Smooth muscle cell (in vitro differentiated cells): ENCODE measurements at regions not wholly inside any gene's neighbourhood (a gene's known extent, or its start where the extent isn't known, plus 50 kb on each side); places are given as distances from the start of the nearest gene placed in this dataset. TPM values are rescaled to one million over a fixed set of nuclear protein-coding genes. Genes with fewer than 3 reads are reported as not detected.

Experiments used
- DNase-seq: peaks from one replicate; lab custom pipeline; 2025; ENCODE audit not compliant: unreplicated experiment; lab: John Stamatoyannopoulos, UW
- H2AFZ ChIP-seq: fragments of 200-600 bp; sonication (generic); 2 replicates; pipeline ENCODE4 v1.6.0; 2016; ENCODE audit warnings: antibody characterized with exemption, low read depth, mild to moderate bottlenecking
- H3F3A ChIP-seq: fragments of 200-600 bp; sonication (generic); 2 replicates; pipeline ENCODE4 v1.6.0; 2017; ENCODE audit warnings: antibody characterized with exemption, low read depth
- H3K27ac ChIP-seq: fragments of 200-600 bp; sonication (generic); 2 replicates; pipeline ENCODE4 v1.5.1; 2016; ENCODE audit warnings: low read depth, mild to moderate bottlenecking
- H3K27me3 ChIP-seq: fragments of 200-600 bp; sonication (generic); 2 replicates; pipeline ENCODE4 v1.6.1; 2016; ENCODE audit warnings: low read depth, mild to moderate bottlenecking
- H3K36me3 ChIP-seq: fragments of 200-600 bp; sonication (generic); 2 replicates; pipeline ENCODE4 v1.5.1; 2016; ENCODE audit warnings: low read depth
- H3K4me1 ChIP-seq: fragments of 200-600 bp; sonication (generic); 2 replicates; pipeline ENCODE4 v1.5.1; 2016; ENCODE audit warnings: low read depth
- H3K4me2 ChIP-seq: fragments of 200-600 bp; sonication (generic); 2 replicates; pipeline ENCODE4 v1.6.0; 2016; ENCODE audit warnings: mild to moderate bottlenecking
- H3K4me3 ChIP-seq: fragments of 200-600 bp; sonication (generic); 2 replicates; pipeline ENCODE4 v1.5.1; 2016; ENCODE audit warnings: mild to moderate bottlenecking
- H3K79me2 ChIP-seq: fragments of 200-600 bp; sonication (generic); 2 replicates; pipeline ENCODE4 v1.6.0; 2016; ENCODE audit warnings: low read depth, mild to moderate bottlenecking
- H3K9ac ChIP-seq: fragments of 200-600 bp; sonication (generic); 2 replicates; pipeline ENCODE4 v1.6.0; 2016; ENCODE audit warnings: low read depth
- H3K9me3 ChIP-seq: fragments of 200-600 bp; sonication (generic); replicated peaks from 2 replicates; pipeline ENCODE4 v1.5.1; 2016; ENCODE audit warnings: low read depth
- H4K20me1 ChIP-seq: fragments of 200-600 bp; sonication (generic); 2 replicates; pipeline ENCODE4 v1.6.0; 2016; ENCODE audit warnings: low read depth
- WGBS: methylation state at CpG from one replicate; pipeline ENCODE4 v1.1.7; 2016; ENCODE audit warnings: low lambda C conversion rate; 5-methylcytosine and 5-hydroxymethylcytosine counted together
- small RNA-seq: library from RNA; depleted of rRNA; stranded (forward); fragments of <200 nt; gene quantifications from one replicate; pipeline ENCODE3, GENCODE V24; 2014
- TF ChIP-seq, protein P1 (sequence below): fragments of 200-600 bp; sonication (generic); IDR thresholded peaks from 2 replicates; pipeline ENCODE4 v1.5.1; 2017; ENCODE audit warnings: borderline replicate concordance, mild to moderate bottlenecking, antibody characterized with exemption; ENCODE audit not compliant: insufficient read depth, poor library complexity, severe bottlenecking

DNA sequence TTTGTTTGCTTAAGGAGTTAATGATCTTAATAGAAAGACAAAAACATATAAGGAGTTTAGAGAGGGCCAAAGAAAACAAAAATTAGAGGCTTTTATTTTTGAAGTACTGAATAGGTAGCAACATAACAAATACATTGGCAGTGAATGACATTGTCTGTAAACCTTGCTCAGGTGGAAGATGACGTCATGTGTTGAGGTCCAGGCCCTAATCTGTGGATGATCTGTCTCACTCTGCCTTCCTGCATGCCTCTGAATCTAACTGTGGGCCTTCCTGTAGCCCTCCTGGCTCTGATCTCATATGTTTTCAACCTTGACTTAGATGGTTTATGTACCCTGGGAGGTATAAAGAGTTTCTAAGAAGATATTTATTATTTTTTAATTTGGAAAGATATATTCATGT, 58.1 kb upstream of the DYNAP start:
- 64% methylated on average over 1 of the region's 1 CpG for WGBS
- TF ChIP-seq, protein P1, sequence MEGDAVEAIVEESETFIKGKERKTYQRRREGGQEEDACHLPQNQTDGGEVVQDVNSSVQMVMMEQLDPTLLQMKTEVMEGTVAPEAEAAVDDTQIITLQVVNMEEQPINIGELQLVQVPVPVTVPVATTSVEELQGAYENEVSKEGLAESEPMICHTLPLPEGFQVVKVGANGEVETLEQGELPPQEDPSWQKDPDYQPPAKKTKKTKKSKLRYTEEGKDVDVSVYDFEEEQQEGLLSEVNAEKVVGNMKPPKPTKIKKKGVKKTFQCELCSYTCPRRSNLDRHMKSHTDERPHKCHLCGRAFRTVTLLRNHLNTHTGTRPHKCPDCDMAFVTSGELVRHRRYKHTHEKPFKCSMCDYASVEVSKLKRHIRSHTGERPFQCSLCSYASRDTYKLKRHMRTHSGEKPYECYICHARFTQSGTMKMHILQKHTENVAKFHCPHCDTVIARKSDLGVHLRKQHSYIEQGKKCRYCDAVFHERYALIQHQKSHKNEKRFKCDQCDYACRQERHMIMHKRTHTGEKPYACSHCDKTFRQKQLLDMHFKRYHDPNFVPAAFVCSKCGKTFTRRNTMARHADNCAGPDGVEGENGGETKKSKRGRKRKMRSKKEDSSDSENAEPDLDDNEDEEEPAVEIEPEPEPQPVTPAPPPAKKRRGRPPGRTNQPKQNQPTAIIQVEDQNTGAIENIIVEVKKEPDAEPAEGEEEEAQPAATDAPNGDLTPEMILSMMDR: no peak
- DNase-seq: no peak

More for the DNA sequence above, 58.1 kb upstream of the DYNAP start:
- no peaks in the 10 kb centered on the region for H3K27me3 ChIP-seq
- no peaks in the 10 kb centered on the region for H4K20me1 ChIP-seq
- H3K4me2 ChIP-seq: no peak overlapping the region
- no peaks in the 10 kb centered on the region for H3K36me3 ChIP-seq
- no peaks in the 10 kb centered on the region for H3K79me2 ChIP-seq
- no peaks in the 10 kb centered on the region for H3K4me1 ChIP-seq
- H2AFZ ChIP-seq: no peak overlapping the region
- no peaks in the 10 kb centered on the region for H3F3A ChIP-seq
- H3K27ac ChIP-seq: no peak overlapping the region
- H3K9ac ChIP-seq: no peak overlapping the region
- no peak overlapping the region for H3K4me3 ChIP-seq
- H3K9me3 ChIP-seq: no peaks in the 10 kb centered on the region

Small RNA genes in the stretch of these regions (small RNA-seq; reads per million reads assigned to genes)
- not detected for gene AC090897.1
